ENCODE measurements at regions not wholly inside any gene's neighbourhood (a gene's known extent, or its start where the extent isn't known, plus 50 kb on each side); places are given as distances from the start of the nearest gene placed in this dataset.

GRCh38 chrX:138986235-138986634, 274.7 kb upstream of the FGF13 start:
- no peak for TF ChIP-seq EP300 (IDR thresholded peaks at IDR 0.05; ENCODE audit: borderline replicate concordance)

GRCh38 chrX:138982365-138982764, 270.8 kb upstream of the FGF13 start:
- TF ChIP-seq NFIC (IDR thresholded peaks at IDR 0.05) (no peak), FOXM1 (IDR thresholded peaks at IDR 0.05; ENCODE audit: borderline replicate concordance, low read depth) (no peak), RAD21 (IDR thresholded peaks at IDR 0.05; ENCODE audit: low read depth) (no peak), ZBTB7A (IDR thresholded peaks at IDR 0.05; ENCODE audit: low read depth) (no peak), TAF1 (IDR thresholded peaks at IDR 0.05; ENCODE audit: low read depth) (no peak), EP300 (IDR thresholded peaks at IDR 0.05; ENCODE audit: borderline replicate concordance) (no peak), MAX (IDR thresholded peaks at IDR 0.05) (no peak)

GRCh38 chrX:138964501-138964900, 253.0 kb upstream of the FGF13 start:
- TF ChIP-seq CEBPB (IDR thresholded peaks at IDR 0.05), result no peak
- no peak for TF ChIP-seq FOXM1 (IDR thresholded peaks at IDR 0.05; ENCODE audit: borderline replicate concordance, low read depth)
- TF ChIP-seq RAD21 (IDR thresholded peaks at IDR 0.05; ENCODE audit: low read depth), result no peak
- no peak for TF ChIP-seq CREB1 (IDR thresholded peaks at IDR 0.05; ENCODE audit: low read depth)
- TF ChIP-seq ZBTB7A (IDR thresholded peaks at IDR 0.05; ENCODE audit: low read depth), result no peak
- no peak for TF ChIP-seq TEAD4 (IDR thresholded peaks at IDR 0.05)
- no peak for TF ChIP-seq TAF1 (IDR thresholded peaks at IDR 0.05; ENCODE audit: low read depth)
- TF ChIP-seq YY1 (IDR thresholded peaks at IDR 0.05; ENCODE audit: low read depth), result no peak
- no peak for TF ChIP-seq EGR1 (IDR thresholded peaks at IDR 0.05)
- TF ChIP-seq NFIC (IDR thresholded peaks at IDR 0.05), result no peak
- TF ChIP-seq USF1 (IDR thresholded peaks at IDR 0.05), result no peak
- TF ChIP-seq EP300 (IDR thresholded peaks at IDR 0.05; ENCODE audit: borderline replicate concordance), result no peak
- no peak for TF ChIP-seq TCF12 (IDR thresholded peaks at IDR 0.05; ENCODE audit: low read depth)
- TF ChIP-seq MAX (IDR thresholded peaks at IDR 0.05), result no peak
- TF ChIP-seq REST (IDR thresholded peaks at IDR 0.05; ENCODE audit: low read depth), result no peak

- no peak for TF ChIP-seq TCF12 (IDR thresholded peaks at IDR 0.05; ENCODE audit: low read depth)
- TF ChIP-seq NFIC (IDR thresholded peaks at IDR 0.05), result no peak
- TF ChIP-seq EGR1 (IDR thresholded peaks at IDR 0.05), result no peak
- no peak for TF ChIP-seq CEBPB (IDR thresholded peaks at IDR 0.05)
- TF ChIP-seq YY1 (IDR thresholded peaks at IDR 0.05; ENCODE audit: low read depth), result no peak
- no peak for TF ChIP-seq TEAD4 (IDR thresholded peaks at IDR 0.05)
- TF ChIP-seq MAX (IDR thresholded peaks at IDR 0.05), result no peak
- no peak for TF ChIP-seq CREB1 (IDR thresholded peaks at IDR 0.05; ENCODE audit: low read depth)
- no peak for TF ChIP-seq ZBTB7A (IDR thresholded peaks at IDR 0.05; ENCODE audit: low read depth)
- no peak for TF ChIP-seq RAD21 (IDR thresholded peaks at IDR 0.05; ENCODE audit: low read depth)
- TF ChIP-seq TAF1 (IDR thresholded peaks at IDR 0.05; ENCODE audit: low read depth), result no peak
- no peak for TF ChIP-seq FOXM1 (IDR thresholded peaks at IDR 0.05; ENCODE audit: borderline replicate concordance, low read depth)
- TF ChIP-seq REST (IDR thresholded peaks at IDR 0.05; ENCODE audit: low read depth), result no peak
- no peak for TF ChIP-seq USF1 (IDR thresholded peaks at IDR 0.05)
These were observed 243.5 kb upstream of the FGF13 start for GRCh38 chrX:138954976-138955375.

GRCh38 chrX:138946926-138947325, 235.4 kb upstream of the FGF13 start:
- no peak for TF ChIP-seq EGR1 (IDR thresholded peaks at IDR 0.05)

GRCh38 chrX:138945219-138945618, 233.7 kb upstream of the FGF13 start:
- TF ChIP-seq RAD21 (IDR thresholded peaks at IDR 0.05; ENCODE audit: low read depth) (no peak), FOXM1 (IDR thresholded peaks at IDR 0.05; ENCODE audit: borderline replicate concordance, low read depth) (no peak), EGR1 (IDR thresholded peaks at IDR 0.05) (no peak), CREB1 (IDR thresholded peaks at IDR 0.05; ENCODE audit: low read depth) (no peak), MAX (IDR thresholded peaks at IDR 0.05) (no peak), TAF1 (IDR thresholded peaks at IDR 0.05; ENCODE audit: low read depth) (no peak), REST (IDR thresholded peaks at IDR 0.05; ENCODE audit: low read depth) (no peak), YY1 (IDR thresholded peaks at IDR 0.05; ENCODE audit: low read depth) (no peak), TCF12 (IDR thresholded peaks at IDR 0.05; ENCODE audit: low read depth) (no peak)
